IMR-90 (cell line): ENCODE measurements at regions not wholly inside any gene's neighbourhood (a gene's known extent, or its start where the extent isn't known, plus 50 kb on each side); places are given as distances from the start of the nearest gene placed in this dataset.

Experiments used
- ATAC-seq: fragments of 200-7000 bp; cut with Tn5 transposase; 2 replicates; pipeline ENCODE4 v1.9.1; 2020; ENCODE audit warnings: low read depth, mild to moderate bottlenecking, moderate library complexity
- BruUV-seq: library from RNA; stranded (reverse); fragments of 400-500 nt; replicated peaks from 2 replicates; lab custom pipeline; 2021; lab: Mats Ljungman, UMichigan
- CTCF ChIA-PET: fragments of 300-600 bp; formaldehyde crosslinking; extraction: SDS; loops from one replicate; lab custom pipeline; 2021; ENCODE audit warnings: antibody characterized with exemption; lab: Yijun Ruan, JAX
- POLR2A ChIA-PET: fragments of 300-600 bp; sonication (Branson Sonifier 250); formaldehyde crosslinking; loops from one replicate; lab custom pipeline; 2022; ENCODE audit warnings: antibody characterized with exemption; ENCODE audit not compliant: unreplicated experiment; lab: Charles Lee
- DNase-seq: peaks from one replicate; pipeline ENCODE4 v3.0.0; 2013
- H2AFZ ChIP-seq: replicated peaks from 2 replicates; pipeline ENCODE3; 2013; ENCODE audit warnings: low read length, mild to moderate bottlenecking; ENCODE audit not compliant: poor library complexity
- H2AK5ac ChIP-seq: 2 replicates; pipeline ENCODE4 v1.6.1; 2013; ENCODE audit warnings: low read depth, low read length, inconsistent platforms
- H2AK9ac ChIP-seq: replicated peaks from 2 replicates; pipeline ENCODE3; 2013; ENCODE audit warnings: mild to moderate bottlenecking, low read depth, low read length, moderate library complexity; ENCODE audit not compliant: poor library complexity
- H2BK120ac ChIP-seq: 2 replicates; pipeline ENCODE4 v1.6.1; 2013; ENCODE audit warnings: low read depth, low read length, inconsistent platforms
- H2BK15ac ChIP-seq: 3 replicates; pipeline ENCODE4 v1.6.1; 2013; ENCODE audit warnings: low read depth, low read length, inconsistent platforms
- H2BK20ac ChIP-seq: 2 replicates; pipeline ENCODE4 v1.6.1; 2013; ENCODE audit warnings: low read depth, mild to moderate bottlenecking, inconsistent platforms, low read length, moderate library complexity
- H2BK5ac ChIP-seq: 2 replicates; pipeline ENCODE4 v1.6.1; 2013; ENCODE audit warnings: mild to moderate bottlenecking, low read depth, low read length, inconsistent platforms; ENCODE audit not compliant: poor library complexity, severe bottlenecking
- H3K14ac ChIP-seq: replicated peaks from 2 replicates; pipeline ENCODE4 v1.6.1; 2013; ENCODE audit warnings: low read depth, low read length, inconsistent platforms
- H3K18ac ChIP-seq: 2 replicates; pipeline ENCODE4 v1.6.1; 2013; ENCODE audit warnings: low read depth, low read length, control low read depth
- H3K23ac ChIP-seq: 2 replicates; pipeline ENCODE4 v1.6.1; 2013; ENCODE audit warnings: low read depth, low read length, inconsistent platforms
- H3K27ac ChIP-seq: 2 replicates; pipeline ENCODE4 v1.5.1; 2013; ENCODE audit warnings: mild to moderate bottlenecking, control low read depth, low read length; ENCODE audit not compliant: insufficient read depth
- H3K27me3 ChIP-seq: 2 replicates; pipeline ENCODE4 v1.6.1; 2013; ENCODE audit warnings: low read length; ENCODE audit not compliant: control insufficient read depth, insufficient read depth
- H3K36me3 ChIP-seq: 2 replicates; pipeline ENCODE4 v1.6.1; 2013; ENCODE audit warnings: low read length, mixed read lengths; ENCODE audit not compliant: control insufficient read depth, insufficient read depth
- H3K4ac ChIP-seq: 2 replicates; pipeline ENCODE4 v1.6.1; 2013; ENCODE audit warnings: low read depth, low read length, inconsistent platforms
- H3K4me1 ChIP-seq: 2 replicates; pipeline ENCODE4 v1.6.1; 2013; ENCODE audit warnings: low read length, mixed read lengths; ENCODE audit not compliant: control insufficient read depth, insufficient read depth
- H3K4me2 ChIP-seq: 2 replicates; pipeline ENCODE4 v1.6.1; 2013; ENCODE audit warnings: low read depth, mild to moderate bottlenecking, control low read depth, low read length, moderate library complexity
- H3K4me3 ChIP-seq: 2 replicates; pipeline ENCODE4 v1.5.1; 2013; ENCODE audit warnings: low read depth, mild to moderate bottlenecking, control low read depth, low read length, moderate library complexity; ENCODE audit not compliant: insufficient read depth
- H3K56ac ChIP-seq: 2 replicates; pipeline ENCODE4 v1.6.1; 2013; ENCODE audit warnings: low read length, inconsistent platforms; ENCODE audit not compliant: insufficient read depth; ENCODE audit errors: extremely low read depth
- H3K79me1 ChIP-seq, 2 experiments: 2 replicates each; pipeline ENCODE4 v1.6.1; 2013; ENCODE audit warnings: low read length in 2 of 2, inconsistent platforms in 1 of 2, low read depth in 1 of 2
- H3K9ac ChIP-seq: 2 replicates; pipeline ENCODE4 v1.6.1; 2013; ENCODE audit warnings: low read depth, low read length, control low read depth
- H3K9me1 ChIP-seq: 2 replicates; pipeline ENCODE4 v1.6.1; 2013; ENCODE audit warnings: low read length, inconsistent platforms; ENCODE audit not compliant: insufficient read depth
- H3K9me3 ChIP-seq: 2 replicates; pipeline ENCODE4 v1.6.1; 2013; ENCODE audit warnings: low read length; ENCODE audit not compliant: control insufficient read depth, insufficient read depth
- H4K20me1 ChIP-seq: 2 replicates; pipeline ENCODE4 v1.6.1; 2013; ENCODE audit warnings: low read length, inconsistent platforms; ENCODE audit not compliant: insufficient read depth
- H4K5ac ChIP-seq: 2 replicates; pipeline ENCODE4 v1.6.1; 2013; ENCODE audit warnings: mild to moderate bottlenecking, low read depth, low read length, control low read depth
- H4K8ac ChIP-seq, 2 experiments: 2 replicates each; pipeline ENCODE4 v1.6.1; 2013; ENCODE audit warnings: low read depth in 2 of 2, low read length in 2 of 2, control low read depth in 1 of 2, inconsistent platforms in 1 of 2
- H4K91ac ChIP-seq: 2 replicates; pipeline ENCODE4 v1.6.1; 2013; ENCODE audit warnings: low read depth, low read length, inconsistent platforms; ENCODE audit not compliant: insufficient read depth
- BHLHE40 ChIP-seq: fragments of 150-350 bp; IDR thresholded peaks from 2 replicates; pipeline ENCODE4 v1.6.1; 2016; ENCODE audit warnings: mild to moderate bottlenecking, low read depth, low read length
- CEBPB ChIP-seq: IDR thresholded peaks from 2 replicates; pipeline ENCODE4 v1.6.1; 2012; ENCODE audit warnings: low read depth, low read length, improper control_type of control experiment
- MAFK ChIP-seq: IDR thresholded peaks from 2 replicates; pipeline ENCODE4 v1.6.1; 2012; ENCODE audit warnings: low read depth, low read length, improper control_type of control experiment
- MAZ ChIP-seq: IDR thresholded peaks from 2 replicates; pipeline ENCODE4 v1.6.1; 2012; ENCODE audit warnings: low read depth, mild to moderate bottlenecking, low read length, improper control_type of control experiment, moderate library complexity, borderline replicate concordance
- NFE2L2 ChIP-seq: fragments of 150-350 bp; IDR thresholded peaks from 2 replicates; pipeline ENCODE4 v1.6.1; 2016; ENCODE audit warnings: low read depth, mild to moderate bottlenecking, low read length
- dilution Hi-C: fragments of 300-500 bp; cut with HindIII; formaldehyde crosslinking; loops from one replicate; pipeline ENCODE4 v1.14.3; 2018; ENCODE audit warnings: low sequenced_read_pairs; ENCODE audit not compliant: unreplicated experiment
- in situ Hi-C: fragments of 300-500 bp; cut with MboI; formaldehyde crosslinking; loops from 3 replicates; pipeline ENCODE4 v1.14.3; 2019; ENCODE audit warnings: low sequenced_read_pairs, inconsistent platforms, mixed read lengths
- intact Hi-C: fragments of 100-400 bp; cut with micrococcal nuclease; formaldehyde crosslinking; loops from 2 replicates; pipeline ENCODE4 v1.10.0; 2022

DNA sequence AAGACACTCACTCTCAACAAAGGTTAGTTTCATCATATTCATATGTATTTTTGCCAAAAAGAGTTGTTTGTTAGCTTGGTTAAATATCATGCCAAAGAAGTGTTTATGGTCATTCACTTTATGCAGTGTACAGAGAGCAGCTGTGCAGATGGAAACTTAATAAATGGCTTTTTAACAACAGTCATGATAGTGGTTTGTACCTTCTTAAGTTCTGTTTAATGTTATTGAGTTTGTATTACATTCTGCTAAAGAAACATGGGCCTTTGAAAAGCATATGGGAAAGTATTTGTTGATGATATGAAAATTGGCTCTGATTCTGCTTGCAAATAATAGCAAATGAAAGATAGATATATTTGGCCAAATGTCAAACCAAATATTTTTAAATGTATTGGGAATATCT lies 607.3 kb downstream of the NCAM2 start:
- H3K4ac ChIP-seq, result no peak overlapping the region
- no peak overlapping the region for H4K91ac ChIP-seq
- ChIA-PET POLR2A (no interaction called here), CTCF (interaction anchor here (1.3 kb wide), 1 partner anchor 10 kb away, joined by 3 read pairs; no protein-coding TSS in a partner anchor)
- no peaks in the 10 kb centered on the region for H3K79me1 ChIP-seq
- no peak overlapping the region for H2BK5ac ChIP-seq
- no TSS peak for BruUV-seq
- H3K56ac ChIP-seq, result no peak overlapping the region
- no peaks in the 10 kb centered on the region for H3K27me3 ChIP-seq
- in situ Hi-C loops, result no loop called here
- no peak for DNase-seq
- H3K36me3 ChIP-seq, result no peaks in the 10 kb centered on the region
- no peak overlapping the region for H2AFZ ChIP-seq
- H4K8ac ChIP-seq, result no peak overlapping the region
- H2BK15ac ChIP-seq, result no peak overlapping the region
- no peak overlapping the region for H2AK5ac ChIP-seq
- no peak overlapping the region for H3K14ac ChIP-seq
- H2BK120ac ChIP-seq, result no peak overlapping the region
- H3K4me2 ChIP-seq, result no peak overlapping the region
- dilution Hi-C loops, result no loop called here
- H3K18ac ChIP-seq, result no peak overlapping the region
- no peak overlapping the region for H3K9ac ChIP-seq
- no peak for TF ChIP-seq BHLHE40
- no peak for TF ChIP-seq MAZ
- no peak for TF ChIP-seq MAFK
- no peak for TF ChIP-seq NFE2L2
- no peak for TF ChIP-seq CEBPB
- no peak overlapping the region for H3K27ac ChIP-seq
- H2AK9ac ChIP-seq, result no peak overlapping the region
- H3K4me3 ChIP-seq, result no peak overlapping the region
- H4K5ac ChIP-seq, result no peak overlapping the region
- no peaks in the 10 kb centered on the region for H3K9me1 ChIP-seq
- intact Hi-C loops, result no loop called here
- no peak overlapping the region for H2BK20ac ChIP-seq
- ATAC-seq, result no peak
- no peaks in the 10 kb centered on the region for H3K9me3 ChIP-seq
- H3K4me1 ChIP-seq, result no peaks in the 10 kb centered on the region
- no peak overlapping the region for H3K23ac ChIP-seq
- no peaks in the 10 kb centered on the region for H4K20me1 ChIP-seq
